IMR-90 (cell line): ENCODE measurements at regions not wholly inside any gene's neighbourhood (a gene's known extent, or its start where the extent isn't known, plus 50 kb on each side); places are given as distances from the start of the nearest gene placed in this dataset.

Experiments
- ATAC-seq: fragments of 200-7000 bp; cut with Tn5 transposase; 2 replicates; pipeline ENCODE4 v1.9.1; 2020; ENCODE audit warnings: low read depth, mild to moderate bottlenecking, moderate library complexity
- BruUV-seq: library from RNA; stranded (reverse); fragments of 400-500 nt; replicated peaks from 2 replicates; lab custom pipeline; 2021; lab: Mats Ljungman, UMichigan
- CTCF ChIA-PET: fragments of 300-600 bp; formaldehyde crosslinking; extraction: SDS; loops from one replicate; lab custom pipeline; 2021; ENCODE audit warnings: antibody characterized with exemption; lab: Yijun Ruan, JAX
- POLR2A ChIA-PET: fragments of 300-600 bp; sonication (Branson Sonifier 250); formaldehyde crosslinking; loops from one replicate; lab custom pipeline; 2022; ENCODE audit warnings: antibody characterized with exemption; ENCODE audit not compliant: unreplicated experiment; lab: Charles Lee
- DNase-seq: peaks from one replicate; pipeline ENCODE4 v3.0.0; 2013
- H2AFZ ChIP-seq: replicated peaks from 2 replicates; pipeline ENCODE3; 2013; ENCODE audit warnings: low read length, mild to moderate bottlenecking; ENCODE audit not compliant: poor library complexity
- H2AK5ac ChIP-seq: 2 replicates; pipeline ENCODE4 v1.6.1; 2013; ENCODE audit warnings: low read depth, low read length, inconsistent platforms
- H2AK9ac ChIP-seq: replicated peaks from 2 replicates; pipeline ENCODE3; 2013; ENCODE audit warnings: mild to moderate bottlenecking, low read depth, low read length, moderate library complexity; ENCODE audit not compliant: poor library complexity
- H2BK120ac ChIP-seq: 2 replicates; pipeline ENCODE4 v1.6.1; 2013; ENCODE audit warnings: low read depth, low read length, inconsistent platforms
- H2BK15ac ChIP-seq: 3 replicates; pipeline ENCODE4 v1.6.1; 2013; ENCODE audit warnings: low read depth, low read length, inconsistent platforms
- H2BK20ac ChIP-seq: 2 replicates; pipeline ENCODE4 v1.6.1; 2013; ENCODE audit warnings: low read depth, mild to moderate bottlenecking, inconsistent platforms, low read length, moderate library complexity
- H2BK5ac ChIP-seq: 2 replicates; pipeline ENCODE4 v1.6.1; 2013; ENCODE audit warnings: mild to moderate bottlenecking, low read depth, low read length, inconsistent platforms; ENCODE audit not compliant: poor library complexity, severe bottlenecking
- H3K14ac ChIP-seq: replicated peaks from 2 replicates; pipeline ENCODE4 v1.6.1; 2013; ENCODE audit warnings: low read depth, low read length, inconsistent platforms
- H3K18ac ChIP-seq: 2 replicates; pipeline ENCODE4 v1.6.1; 2013; ENCODE audit warnings: low read depth, low read length, control low read depth
- H3K23ac ChIP-seq: 2 replicates; pipeline ENCODE4 v1.6.1; 2013; ENCODE audit warnings: low read depth, low read length, inconsistent platforms
- H3K27ac ChIP-seq: 2 replicates; pipeline ENCODE4 v1.5.1; 2013; ENCODE audit warnings: mild to moderate bottlenecking, control low read depth, low read length; ENCODE audit not compliant: insufficient read depth
- H3K27me3 ChIP-seq: 2 replicates; pipeline ENCODE4 v1.6.1; 2013; ENCODE audit warnings: low read length; ENCODE audit not compliant: control insufficient read depth, insufficient read depth
- H3K36me3 ChIP-seq: 2 replicates; pipeline ENCODE4 v1.6.1; 2013; ENCODE audit warnings: low read length, mixed read lengths; ENCODE audit not compliant: control insufficient read depth, insufficient read depth
- H3K4ac ChIP-seq: 2 replicates; pipeline ENCODE4 v1.6.1; 2013; ENCODE audit warnings: low read depth, low read length, inconsistent platforms
- H3K4me1 ChIP-seq: 2 replicates; pipeline ENCODE4 v1.6.1; 2013; ENCODE audit warnings: low read length, mixed read lengths; ENCODE audit not compliant: control insufficient read depth, insufficient read depth
- H3K4me2 ChIP-seq: 2 replicates; pipeline ENCODE4 v1.6.1; 2013; ENCODE audit warnings: low read depth, mild to moderate bottlenecking, control low read depth, low read length, moderate library complexity
- H3K4me3 ChIP-seq: 2 replicates; pipeline ENCODE4 v1.5.1; 2013; ENCODE audit warnings: low read depth, mild to moderate bottlenecking, control low read depth, low read length, moderate library complexity; ENCODE audit not compliant: insufficient read depth
- H3K56ac ChIP-seq: 2 replicates; pipeline ENCODE4 v1.6.1; 2013; ENCODE audit warnings: low read length, inconsistent platforms; ENCODE audit not compliant: insufficient read depth; ENCODE audit errors: extremely low read depth
- H3K79me1 ChIP-seq, 2 experiments: 2 replicates each; pipeline ENCODE4 v1.6.1; 2013; ENCODE audit warnings: low read length in 2 of 2, inconsistent platforms in 1 of 2, low read depth in 1 of 2
- H3K9ac ChIP-seq: 2 replicates; pipeline ENCODE4 v1.6.1; 2013; ENCODE audit warnings: low read depth, low read length, control low read depth
- H3K9me1 ChIP-seq: 2 replicates; pipeline ENCODE4 v1.6.1; 2013; ENCODE audit warnings: low read length, inconsistent platforms; ENCODE audit not compliant: insufficient read depth
- H3K9me3 ChIP-seq: 2 replicates; pipeline ENCODE4 v1.6.1; 2013; ENCODE audit warnings: low read length; ENCODE audit not compliant: control insufficient read depth, insufficient read depth
- H4K20me1 ChIP-seq: 2 replicates; pipeline ENCODE4 v1.6.1; 2013; ENCODE audit warnings: low read length, inconsistent platforms; ENCODE audit not compliant: insufficient read depth
- H4K5ac ChIP-seq: 2 replicates; pipeline ENCODE4 v1.6.1; 2013; ENCODE audit warnings: mild to moderate bottlenecking, low read depth, low read length, control low read depth
- H4K8ac ChIP-seq, 2 experiments: 2 replicates each; pipeline ENCODE4 v1.6.1; 2013; ENCODE audit warnings: low read depth in 2 of 2, low read length in 2 of 2, control low read depth in 1 of 2, inconsistent platforms in 1 of 2
- H4K91ac ChIP-seq: 2 replicates; pipeline ENCODE4 v1.6.1; 2013; ENCODE audit warnings: low read depth, low read length, inconsistent platforms; ENCODE audit not compliant: insufficient read depth
- BHLHE40 ChIP-seq: fragments of 150-350 bp; IDR thresholded peaks from 2 replicates; pipeline ENCODE4 v1.6.1; 2016; ENCODE audit warnings: mild to moderate bottlenecking, low read depth, low read length
- MAZ ChIP-seq: IDR thresholded peaks from 2 replicates; pipeline ENCODE4 v1.6.1; 2012; ENCODE audit warnings: low read depth, mild to moderate bottlenecking, low read length, improper control_type of control experiment, moderate library complexity, borderline replicate concordance
- WGBS, 2 experiments: methylation state at CpG; one replicate each; pipeline versions ENCODE4 v1.1.5 to v1.1.7; 2013; ENCODE audit warnings: missing lambda C conversion rate in 2 of 2; ENCODE audit not compliant: insufficient read length in 1 of 2; ENCODE audit errors: extremely low coverage in 2 of 2; 5-methylcytosine and 5-hydroxymethylcytosine counted together
- dilution Hi-C: fragments of 300-500 bp; cut with HindIII; formaldehyde crosslinking; loops from one replicate; pipeline ENCODE4 v1.14.3; 2018; ENCODE audit warnings: low sequenced_read_pairs; ENCODE audit not compliant: unreplicated experiment
- in situ Hi-C: fragments of 300-500 bp; cut with MboI; formaldehyde crosslinking; loops from 3 replicates; pipeline ENCODE4 v1.14.3; 2019; ENCODE audit warnings: low sequenced_read_pairs, inconsistent platforms, mixed read lengths
- intact Hi-C: fragments of 100-400 bp; cut with micrococcal nuclease; formaldehyde crosslinking; loops from 2 replicates; pipeline ENCODE4 v1.10.0; 2022

DNA sequence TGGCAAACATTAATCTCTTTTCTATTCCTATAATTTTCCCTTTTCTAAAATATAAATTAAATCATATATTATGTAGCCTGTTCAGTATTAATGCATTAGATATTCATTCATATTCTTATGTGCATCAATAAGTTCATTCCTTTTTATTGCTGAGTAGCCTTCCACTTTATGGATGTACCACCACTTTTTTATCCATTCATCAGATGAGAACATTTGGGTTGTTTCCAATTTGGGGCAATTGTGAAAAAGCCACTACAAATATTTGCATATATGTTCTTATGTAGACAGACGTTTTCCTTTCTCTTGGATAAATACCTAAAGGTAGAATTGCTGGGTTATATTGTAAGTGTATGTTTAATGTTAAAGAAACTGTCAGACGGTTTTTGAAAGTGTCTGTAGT is 79.4 kb upstream of the MAPK10 start:
- no peak overlapping the region for H3K18ac ChIP-seq
- H3K56ac ChIP-seq: no peak overlapping the region
- H2BK15ac ChIP-seq: no peak overlapping the region
- H3K4ac ChIP-seq: no peak overlapping the region
- WGBS, 2 experiments: no CpG with 5 or more reads among the region's 2 CpGs
- H4K91ac ChIP-seq: no peak overlapping the region
- CTCF ChIA-PET: no interaction called here
- H3K9me1 ChIP-seq: no peaks in the 10 kb centered on the region
- no peak overlapping the region for H2BK20ac ChIP-seq
- no peak overlapping the region for H2AFZ ChIP-seq
- TF ChIP-seq BHLHE40 (no peak), MAZ (no peak)
- H2AK5ac ChIP-seq: no peak overlapping the region
- no peak overlapping the region for H2AK9ac ChIP-seq
- dilution Hi-C loops: no loop called here
- H3K27ac ChIP-seq: no peak overlapping the region
- H2BK120ac ChIP-seq: no peak overlapping the region
- H2BK5ac ChIP-seq: no peak overlapping the region
- H4K5ac ChIP-seq: no peak overlapping the region
- no peak overlapping the region for H3K4me2 ChIP-seq
- no peak overlapping the region for H3K23ac ChIP-seq
- intact Hi-C loops: no loop called here
- H3K9ac ChIP-seq: no peak overlapping the region
- H3K4me3 ChIP-seq: no peak overlapping the region
- no peaks in the 10 kb centered on the region for H3K27me3 ChIP-seq
- H4K8ac ChIP-seq: no peak overlapping the region
- no peaks in the 10 kb centered on the region for H4K20me1 ChIP-seq
- no peaks in the 10 kb centered on the region for H3K36me3 ChIP-seq
- POLR2A ChIA-PET: no interaction called here
- no peaks in the 10 kb centered on the region for H3K9me3 ChIP-seq
- H3K79me1 ChIP-seq: no peaks in the 10 kb centered on the region
- DNase-seq (no peak), ATAC-seq (no peak)
- no TSS peak for BruUV-seq
- H3K4me1 ChIP-seq: peaks cover 2% of the 10 kb centered on the region; the same call in 1 of the 2 replicates
- H3K14ac ChIP-seq: no peak overlapping the region
- in situ Hi-C loops: no loop called here
